SK-N-SH treated with all-trans-retinoic acid at 6 μM for 48 hours (cell line): ENCODE measurements at regions not wholly inside any gene's neighbourhood (a gene's known extent, or its start where the extent isn't known, plus 50 kb on each side); places are given as distances from the start of the nearest gene placed in this dataset.

Experiments used
- CSDC2 ChIP-seq: fragments of 250-450 bp; sonication (Bioruptor Pico); IDR thresholded peaks from 2 replicates; pipeline ENCODE4 v1.5.0; 2020; ENCODE audit warnings: mild to moderate bottlenecking, moderate library complexity
- ISL1 ChIP-seq: fragments of 250-450 bp; sonication (Bioruptor Pico); IDR thresholded peaks from 2 replicates; pipeline ENCODE4 v2.1.2; 2022; ENCODE audit warnings: mild to moderate bottlenecking, moderate library complexity
- OSR1 ChIP-seq: fragments of 250-450 bp; sonication (Bioruptor Pico); IDR thresholded peaks from 2 replicates; pipeline ENCODE4 v1.8.0; 2022; ENCODE audit warnings: moderate library complexity, mild to moderate bottlenecking, inconsistent platforms
- RARB ChIP-seq: fragments of 250-450 bp; sonication (Bioruptor Pico); IDR thresholded peaks from 2 replicates; pipeline ENCODE4 v1.8.0; 2021; ENCODE audit warnings: mild to moderate bottlenecking, moderate library complexity
- SNAI2 ChIP-seq: fragments of 250-450 bp; sonication (Bioruptor Pico); IDR thresholded peaks from 2 replicates; pipeline ENCODE4 v1.5.0; 2020; ENCODE audit warnings: mild to moderate bottlenecking, moderate library complexity
- TCF4 ChIP-seq: fragments of 250-450 bp; sonication (Bioruptor Pico); IDR thresholded peaks from 2 replicates; pipeline ENCODE4 v1.8.0; 2021; ENCODE audit warnings: mild to moderate bottlenecking, moderate library complexity, borderline replicate concordance
- TOX ChIP-seq: fragments of 250-450 bp; sonication (Bioruptor Pico); IDR thresholded peaks from 2 replicates; pipeline ENCODE4 v1.8.0; 2021; ENCODE audit warnings: mild to moderate bottlenecking, moderate library complexity, borderline replicate concordance
- ZC3H10 ChIP-seq: fragments of 250-450 bp; sonication (Bioruptor Pico); IDR thresholded peaks from 2 replicates; pipeline ENCODE4 v1.5.1; 2021; ENCODE audit warnings: mild to moderate bottlenecking, moderate library complexity
- ZNF70 ChIP-seq: fragments of 450-650 bp; formaldehyde crosslinking; IDR thresholded peaks from 2 replicates; pipeline ENCODE4 v1.5.0; 2020; ENCODE audit warnings: mild to moderate bottlenecking, moderate library complexity
- ZNF8 ChIP-seq: fragments of 450-650 bp; formaldehyde crosslinking; IDR thresholded peaks from 2 replicates; pipeline ENCODE4 v1.5.0; 2020; ENCODE audit warnings: mild to moderate bottlenecking, moderate library complexity
- TF ChIP-seq, protein P1 (sequence below): fragments of 250-450 bp; sonication (Bioruptor Pico); IDR thresholded peaks from 2 replicates; pipeline ENCODE4 v1.8.0; 2021; ENCODE audit warnings: low read depth, mild to moderate bottlenecking, moderate library complexity, borderline replicate concordance
- TF ChIP-seq, protein P2 (sequence below): fragments of 250-450 bp; sonication (Bioruptor Pico); IDR thresholded peaks from 2 replicates; pipeline ENCODE4 v1.5.1; 2020; ENCODE audit warnings: low read depth, mild to moderate bottlenecking, moderate library complexity
- TF ChIP-seq, protein P3 (sequence below): fragments of 250-450 bp; sonication (Bioruptor Pico); IDR thresholded peaks from 2 replicates; pipeline ENCODE4 v1.8.0; 2020; ENCODE audit warnings: mild to moderate bottlenecking, moderate library complexity, borderline replicate concordance

DNA sequence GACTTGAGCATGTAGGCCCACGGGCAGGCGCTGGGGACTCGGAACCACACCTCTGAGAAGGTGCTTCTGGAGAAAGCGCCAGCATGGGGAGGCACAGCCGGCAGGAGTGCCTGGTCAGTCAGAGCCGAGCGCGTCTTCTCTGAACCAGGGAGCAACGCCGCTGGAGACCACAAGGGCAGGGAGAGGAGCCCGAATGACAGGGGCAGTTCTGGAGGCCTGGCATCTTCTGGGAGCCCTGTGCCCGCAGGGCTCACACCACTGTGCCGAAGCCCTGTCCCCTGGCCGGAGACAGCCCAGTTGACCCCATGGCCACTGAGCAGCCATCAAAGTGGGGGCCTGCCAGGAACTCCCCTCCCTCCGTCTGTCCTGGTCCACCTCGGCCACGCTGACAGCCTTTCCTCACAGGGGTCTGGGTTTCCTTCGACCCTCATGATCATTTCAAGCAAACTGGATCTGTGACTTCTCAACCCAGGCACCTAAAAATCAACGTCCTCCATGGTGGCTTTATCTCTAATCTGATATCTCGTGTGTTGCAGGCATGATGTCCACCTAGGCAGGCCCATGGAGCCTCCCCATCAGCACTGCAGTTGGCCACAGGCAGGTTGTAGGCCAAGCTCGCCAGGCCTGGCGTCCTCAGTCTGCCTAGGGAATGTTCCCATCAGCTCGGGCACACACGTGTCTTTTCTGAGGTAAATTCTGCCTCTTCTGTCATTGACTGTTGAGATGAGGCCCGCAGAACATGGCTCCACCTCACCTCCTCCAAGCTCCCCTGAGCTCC, 299.3 kb upstream of the RTL1 start:
- TF ChIP-seq RARB (CRISPR knock-in tag) (no peak), ZNF70 (no peak), ZC3H10 (CRISPR knock-in tag) (no peak), ZNF8 (CRISPR knock-in tag) (no peak), OSR1 (no peak), ISL1 (CRISPR knock-in tag) (no peak), SNAI2 (no peak), CSDC2 (CRISPR knock-in tag) (no peak), TOX (CRISPR knock-in tag) (no peak), TCF4 (CRISPR knock-in tag) (no peak)
- TF ChIP-seq, protein P1, sequence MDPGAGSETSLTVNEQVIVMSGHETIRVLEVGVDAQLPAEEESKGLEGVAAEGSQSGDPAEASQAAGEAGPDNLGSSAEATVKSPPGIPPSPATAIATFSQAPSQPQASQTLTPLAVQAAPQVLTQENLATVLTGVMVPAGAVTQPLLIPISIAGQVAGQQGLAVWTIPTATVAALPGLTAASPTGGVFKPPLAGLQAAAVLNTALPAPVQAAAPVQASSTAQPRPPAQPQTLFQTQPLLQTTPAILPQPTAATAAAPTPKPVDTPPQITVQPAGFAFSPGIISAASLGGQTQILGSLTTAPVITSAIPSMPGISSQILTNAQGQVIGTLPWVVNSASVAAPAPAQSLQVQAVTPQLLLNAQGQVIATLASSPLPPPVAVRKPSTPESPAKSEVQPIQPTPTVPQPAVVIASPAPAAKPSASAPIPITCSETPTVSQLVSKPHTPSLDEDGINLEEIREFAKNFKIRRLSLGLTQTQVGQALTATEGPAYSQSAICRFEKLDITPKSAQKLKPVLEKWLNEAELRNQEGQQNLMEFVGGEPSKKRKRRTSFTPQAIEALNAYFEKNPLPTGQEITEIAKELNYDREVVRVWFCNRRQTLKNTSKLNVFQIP (CRISPR knock-in tag): no peak
- TF ChIP-seq, protein P2, sequence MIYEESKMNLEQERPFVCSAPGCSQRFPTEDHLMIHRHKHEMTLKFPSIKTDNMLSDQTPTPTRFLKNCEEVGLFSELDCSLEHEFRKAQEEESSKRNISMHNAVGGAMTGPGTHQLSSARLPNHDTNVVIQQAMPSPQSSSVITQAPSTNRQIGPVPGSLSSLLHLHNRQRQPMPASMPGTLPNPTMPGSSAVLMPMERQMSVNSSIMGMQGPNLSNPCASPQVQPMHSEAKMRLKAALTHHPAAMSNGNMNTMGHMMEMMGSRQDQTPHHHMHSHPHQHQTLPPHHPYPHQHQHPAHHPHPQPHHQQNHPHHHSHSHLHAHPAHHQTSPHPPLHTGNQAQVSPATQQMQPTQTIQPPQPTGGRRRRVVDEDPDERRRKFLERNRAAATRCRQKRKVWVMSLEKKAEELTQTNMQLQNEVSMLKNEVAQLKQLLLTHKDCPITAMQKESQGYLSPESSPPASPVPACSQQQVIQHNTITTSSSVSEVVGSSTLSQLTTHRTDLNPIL (CRISPR knock-in tag): no peak
- TF ChIP-seq, protein P3, sequence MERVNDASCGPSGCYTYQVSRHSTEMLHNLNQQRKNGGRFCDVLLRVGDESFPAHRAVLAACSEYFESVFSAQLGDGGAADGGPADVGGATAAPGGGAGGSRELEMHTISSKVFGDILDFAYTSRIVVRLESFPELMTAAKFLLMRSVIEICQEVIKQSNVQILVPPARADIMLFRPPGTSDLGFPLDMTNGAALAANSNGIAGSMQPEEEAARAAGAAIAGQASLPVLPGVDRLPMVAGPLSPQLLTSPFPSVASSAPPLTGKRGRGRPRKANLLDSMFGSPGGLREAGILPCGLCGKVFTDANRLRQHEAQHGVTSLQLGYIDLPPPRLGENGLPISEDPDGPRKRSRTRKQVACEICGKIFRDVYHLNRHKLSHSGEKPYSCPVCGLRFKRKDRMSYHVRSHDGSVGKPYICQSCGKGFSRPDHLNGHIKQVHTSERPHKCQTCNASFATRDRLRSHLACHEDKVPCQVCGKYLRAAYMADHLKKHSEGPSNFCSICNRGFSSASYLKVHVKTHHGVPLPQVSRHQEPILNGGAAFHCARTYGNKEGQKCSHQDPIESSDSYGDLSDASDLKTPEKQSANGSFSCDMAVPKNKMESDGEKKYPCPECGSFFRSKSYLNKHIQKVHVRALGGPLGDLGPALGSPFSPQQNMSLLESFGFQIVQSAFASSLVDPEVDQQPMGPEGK (CRISPR knock-in tag): no peak
